ENCODE measurements at regions not wholly inside any gene's neighbourhood (a gene's known extent, or its start where the extent isn't known, plus 50 kb on each side); places are given as distances from the start of the nearest gene placed in this dataset.

GRCh38 chr4:181858741-181859140 is 384.5 kb upstream of the TENM3 start:
- no peak for TF ChIP-seq CTCF (IDR thresholded peaks at IDR 0.05)
- TF ChIP-seq POLR2A (IDR thresholded peaks at IDR 0.05), result no peak
